HFFc6 (cell line): ENCODE measurements at regions not wholly inside any gene's neighbourhood (a gene's known extent, or its start where the extent isn't known, plus 50 kb on each side); places are given as distances from the start of the nearest gene placed in this dataset.
A peak's percentile ranks its signal among the peaks of the same experiment; 100 is the strongest.

Experiments used
- DNase-seq: peaks from one replicate; pipeline ENCODE4 v3.0.0-alpha.2; 2018
- H3K27ac Mint-ChIP-seq: 2 replicates; pipeline ENCODE4 v1.8.0; 2020; ENCODE audit warnings: mild to moderate bottlenecking, mixed read lengths
- H3K27me3 Mint-ChIP-seq: 2 replicates; pipeline ENCODE4 v1.8.0; 2021; ENCODE audit warnings: mild to moderate bottlenecking, moderate library complexity, mixed read lengths; ENCODE audit not compliant: insufficient read depth
- H3K36me3 Mint-ChIP-seq: 2 replicates; pipeline ENCODE4 v1.8.0; 2021; ENCODE audit warnings: low read depth, mixed read lengths
- H3K4me1 Mint-ChIP-seq: 2 replicates; pipeline ENCODE4 v1.8.0; 2020; ENCODE audit warnings: low read depth, mixed read lengths
- H3K4me3 Mint-ChIP-seq: 2 replicates; pipeline ENCODE4 v1.8.0; 2020; ENCODE audit warnings: mild to moderate bottlenecking, moderate library complexity, mixed read lengths
- H3K9me3 Mint-ChIP-seq: 2 replicates; pipeline ENCODE4 v1.8.0; 2020; ENCODE audit warnings: mild to moderate bottlenecking, mixed read lengths
- TF ChIP-seq, protein P1 (sequence below): fragments of 200-600 bp; sonication (generic); IDR thresholded peaks from 2 replicates; pipeline ENCODE4 v1.5.0; 2021; ENCODE audit warnings: antibody characterized with exemption, mild to moderate bottlenecking

DNA sequence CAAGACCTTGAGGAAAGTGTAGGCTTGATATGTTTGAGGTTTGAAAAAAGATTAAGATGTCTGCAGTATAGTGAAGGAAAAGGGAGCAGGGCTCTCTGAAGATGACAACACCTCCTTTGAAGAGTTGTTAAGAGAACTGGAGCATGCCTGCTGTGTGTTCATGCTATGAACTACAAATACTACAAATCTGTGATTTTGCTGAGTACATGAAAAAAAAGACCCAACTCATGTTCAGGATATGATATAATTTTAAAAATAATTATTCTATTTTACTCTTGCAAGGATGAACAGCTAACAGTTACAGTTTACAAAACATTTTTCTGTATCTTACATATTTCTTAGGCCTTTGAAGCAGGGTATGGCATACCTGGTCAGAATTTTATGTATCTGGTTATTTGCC lies 305.4 kb upstream of the CWC22 start:
- Mint-ChIP-seq H3K36me3 (no peaks in the 10 kb centered on the region), H3K27me3 (no peaks in the 10 kb centered on the region), H3K4me3 (no peak overlapping the region), H3K4me1 (peaks cover 11% of the 10 kb centered on the region), H3K27ac (no peak overlapping the region), H3K9me3 (no peaks in the 10 kb centered on the region)
- TF ChIP-seq, protein P1, sequence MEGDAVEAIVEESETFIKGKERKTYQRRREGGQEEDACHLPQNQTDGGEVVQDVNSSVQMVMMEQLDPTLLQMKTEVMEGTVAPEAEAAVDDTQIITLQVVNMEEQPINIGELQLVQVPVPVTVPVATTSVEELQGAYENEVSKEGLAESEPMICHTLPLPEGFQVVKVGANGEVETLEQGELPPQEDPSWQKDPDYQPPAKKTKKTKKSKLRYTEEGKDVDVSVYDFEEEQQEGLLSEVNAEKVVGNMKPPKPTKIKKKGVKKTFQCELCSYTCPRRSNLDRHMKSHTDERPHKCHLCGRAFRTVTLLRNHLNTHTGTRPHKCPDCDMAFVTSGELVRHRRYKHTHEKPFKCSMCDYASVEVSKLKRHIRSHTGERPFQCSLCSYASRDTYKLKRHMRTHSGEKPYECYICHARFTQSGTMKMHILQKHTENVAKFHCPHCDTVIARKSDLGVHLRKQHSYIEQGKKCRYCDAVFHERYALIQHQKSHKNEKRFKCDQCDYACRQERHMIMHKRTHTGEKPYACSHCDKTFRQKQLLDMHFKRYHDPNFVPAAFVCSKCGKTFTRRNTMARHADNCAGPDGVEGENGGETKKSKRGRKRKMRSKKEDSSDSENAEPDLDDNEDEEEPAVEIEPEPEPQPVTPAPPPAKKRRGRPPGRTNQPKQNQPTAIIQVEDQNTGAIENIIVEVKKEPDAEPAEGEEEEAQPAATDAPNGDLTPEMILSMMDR: no peak
- DNase-seq: no peak

- Mint-ChIP-seq H3K27me3 (no peaks in the 10 kb centered on the region), H3K4me3 (no peak overlapping the region), H3K9me3 (no peaks in the 10 kb centered on the region), H3K36me3 (no peaks in the 10 kb centered on the region), H3K4me1 (peaks cover 18% of the 10 kb centered on the region), H3K27ac (no peak overlapping the region)
- TF ChIP-seq, protein P1: no peak
- DNase-seq: no peak
Measured at GRCh38 chr2:180307096-180307495, 300.0 kb upstream of the CWC22 start.

GRCh38 chr2:180306346-180306745 lies 299.2 kb upstream of the CWC22 start:
- TF ChIP-seq, protein P1: no peak
- DNase-seq: no peak

GRCh38 chr2:180291552-180292421 lies 284.7 kb upstream of the CWC22 start:
- Mint-ChIP-seq H3K27me3 (no peaks in the 10 kb centered on the region), H3K9me3 (no peaks in the 10 kb centered on the region), H3K4me3 (peak overlapping the region; percentile 58; the same call in 1 of the 2 replicates), H3K36me3 (no peaks in the 10 kb centered on the region), H3K27ac (peak overlapping the region; percentile 31), H3K4me1 (peaks cover 29% of the 10 kb centered on the region)
- DNase-seq: no peak
- TF ChIP-seq, protein P1: no peak

More at GRCh38 chr2:180306346-180306745, 299.2 kb upstream of the CWC22 start:
- H3K27ac Mint-ChIP-seq: no peak overlapping the region
- no peaks in the 10 kb centered on the region for H3K27me3 Mint-ChIP-seq
- no peaks in the 10 kb centered on the region; the same call in 1 of the 2 replicates for H3K9me3 Mint-ChIP-seq
- H3K36me3 Mint-ChIP-seq: no peaks in the 10 kb centered on the region
- peaks cover 18% of the 10 kb centered on the region for H3K4me1 Mint-ChIP-seq
- H3K4me3 Mint-ChIP-seq: no peak overlapping the region

- peak; percentile 37 for DNase-seq
- no peaks in the 10 kb centered on the region for H3K9me3 Mint-ChIP-seq
- no peaks in the 10 kb centered on the region for H3K36me3 Mint-ChIP-seq
- TF ChIP-seq, protein P1: no peak
- H3K27ac Mint-ChIP-seq: peak overlapping the region; percentile 31
- peak overlapping the region; percentile 58; the same call in 1 of the 2 replicates for H3K4me3 Mint-ChIP-seq
- no peaks in the 10 kb centered on the region for H3K27me3 Mint-ChIP-seq
- peaks cover 29% of the 10 kb centered on the region for H3K4me1 Mint-ChIP-seq
Measured at GRCh38 chr2:180291060-180291459, 284.0 kb upstream of the CWC22 start.
